Nephron progenitor cell (in vitro differentiated cells): ENCODE measurements at regions not wholly inside any gene's neighbourhood (a gene's known extent, or its start where the extent isn't known, plus 50 kb on each side); places are given as distances from the start of the nearest gene placed in this dataset.

ENCODE experiments used
- DNase-seq: peaks from one replicate; pipeline ENCODE4 v3.0.0; 2021
- H3K27ac Mint-ChIP-seq: 2 replicates; pipeline ENCODE4 v1.8.0; 2021; ENCODE audit warnings: mild to moderate bottlenecking, moderate library complexity, mixed read lengths
- H3K27me3 Mint-ChIP-seq: 2 replicates; pipeline ENCODE4 v1.8.0; 2021; ENCODE audit warnings: mild to moderate bottlenecking, low read depth, mixed read lengths; ENCODE audit not compliant: poor library complexity
- H3K36me3 Mint-ChIP-seq: 2 replicates; pipeline ENCODE4 v1.8.0; 2021; ENCODE audit warnings: low read depth, mixed read lengths
- H3K4me1 Mint-ChIP-seq: 2 replicates; pipeline ENCODE4 v1.8.0; 2021; ENCODE audit warnings: mixed read lengths
- H3K4me3 Mint-ChIP-seq: 2 replicates; pipeline ENCODE4 v1.8.0; 2021; ENCODE audit warnings: mild to moderate bottlenecking, moderate library complexity, mixed read lengths
- H3K9me3 Mint-ChIP-seq: 2 replicates; pipeline ENCODE4 v1.8.0; 2021; ENCODE audit warnings: mild to moderate bottlenecking, moderate library complexity, mixed read lengths
- CTCF ChIP-seq: fragments of 200-600 bp; sonication (generic); IDR thresholded peaks from 2 replicates; pipeline ENCODE4 v1.5.0; 2021; ENCODE audit warnings: antibody characterized with exemption

GRCh38 chr20:7722564-7722963 lies 217.7 kb downstream of the HAO1 start:
- Mint-ChIP-seq H3K27ac (no peak overlapping the region), H3K4me3 (no peak overlapping the region), H3K9me3 (no peaks in the 10 kb centered on the region), H3K27me3 (peaks cover 2% of the 10 kb centered on the region), H3K36me3 (no peaks in the 10 kb centered on the region), H3K4me1 (no peaks in the 10 kb centered on the region)
- no peak for DNase-seq
- TF ChIP-seq CTCF: no peak

- H3K27me3 Mint-ChIP-seq: peaks cover 2% of the 10 kb centered on the region
- no peak overlapping the region for H3K4me3 Mint-ChIP-seq
Measured at GRCh38 chr20:7723284-7723683, 217.0 kb downstream of the HAO1 start.

GRCh38 chr20:7728338-7728737 lies 211.9 kb downstream of the HAO1 start:
- H3K9me3 Mint-ChIP-seq: no peaks in the 10 kb centered on the region
- TF ChIP-seq CTCF: no peak
- no peak for DNase-seq
- H3K27me3 Mint-ChIP-seq: no peaks in the 10 kb centered on the region
- H3K4me1 Mint-ChIP-seq: no peaks in the 10 kb centered on the region
- H3K4me3 Mint-ChIP-seq: no peak overlapping the region
- H3K27ac Mint-ChIP-seq: no peak overlapping the region
- no peaks in the 10 kb centered on the region for H3K36me3 Mint-ChIP-seq

More at GRCh38 chr20:7723284-7723683, 217.0 kb downstream of the HAO1 start:
- H3K36me3 Mint-ChIP-seq: no peaks in the 10 kb centered on the region
- no peaks in the 10 kb centered on the region for H3K9me3 Mint-ChIP-seq
- no peak for TF ChIP-seq CTCF
- no peak for DNase-seq
- H3K27ac Mint-ChIP-seq: no peak overlapping the region
- no peaks in the 10 kb centered on the region for H3K4me1 Mint-ChIP-seq

- Mint-ChIP-seq H3K27me3 (no peaks in the 10 kb centered on the region), H3K4me1 (no peaks in the 10 kb centered on the region), H3K4me3 (no peak overlapping the region), H3K27ac (no peak overlapping the region), H3K36me3 (no peaks in the 10 kb centered on the region), H3K9me3 (no peaks in the 10 kb centered on the region)
- DNase-seq: no peak
- no peak for TF ChIP-seq CTCF
Measured at GRCh38 chr20:7734216-7734615, 206.0 kb downstream of the HAO1 start.

- Mint-ChIP-seq H3K4me3 (no peak overlapping the region), H3K27me3 (no peaks in the 10 kb centered on the region), H3K4me1 (no peaks in the 10 kb centered on the region), H3K27ac (no peak overlapping the region), H3K9me3 (no peaks in the 10 kb centered on the region), H3K36me3 (no peaks in the 10 kb centered on the region)
- DNase-seq: no peak
- no peak for TF ChIP-seq CTCF
Measured at GRCh38 chr20:7736336-7736735, 203.9 kb downstream of the HAO1 start.

GRCh38 chr20:7741866-7742265 lies 198.4 kb downstream of the HAO1 start:
- H3K9me3 Mint-ChIP-seq: peaks cover 4% of the 10 kb centered on the region
- no peak for TF ChIP-seq CTCF
- H3K27ac Mint-ChIP-seq: no peak overlapping the region
- no peak for DNase-seq
- no peaks in the 10 kb centered on the region for H3K4me1 Mint-ChIP-seq
- H3K4me3 Mint-ChIP-seq: no peak overlapping the region
- H3K27me3 Mint-ChIP-seq: no peaks in the 10 kb centered on the region
- H3K36me3 Mint-ChIP-seq: no peaks in the 10 kb centered on the region
